OCI-LY7 (cell line): ENCODE measurements at regions not wholly inside any gene's neighbourhood (a gene's known extent, or its start where the extent isn't known, plus 50 kb on each side); places are given as distances from the start of the nearest gene placed in this dataset.

Source experiments
- CTCF ChIP-seq: fragments of 200-600 bp; sonication (generic); conservative IDR thresholded peaks from 2 replicates; pipeline ENCODE4 v1.5.1; 2014; ENCODE audit warnings: mild to moderate bottlenecking, antibody characterized with exemption, low read length, moderate library complexity, mixed read lengths
- EZH2phosphoT487 ChIP-seq: fragments of 200-600 bp; sonication (generic); IDR thresholded peaks from 2 replicates; pipeline ENCODE4 v1.6.1; 2018; ENCODE audit warnings: low read depth, borderline replicate concordance, mild to moderate bottlenecking, mixed run types, antibody characterized with exemption, low read length, moderate library complexity, mixed read lengths

- TF ChIP-seq CTCF: no peak
- no peak for TF ChIP-seq EZH2phosphoT487
These were observed 84.9 kb upstream of the ST8SIA3 start for GRCh38 chr18:57267368-57267925.
